HepG2 (cell line): ENCODE measurements at regions not wholly inside any gene's neighbourhood (a gene's known extent, or its start where the extent isn't known, plus 50 kb on each side); places are given as distances from the start of the nearest gene placed in this dataset.
A peak's percentile ranks its signal among the peaks of the same experiment; 100 is the strongest.

Source experiments
- AGO1 ChIP-seq: fragments of 200-400 bp; formaldehyde crosslinking; IDR thresholded peaks from 2 replicates; pipeline ENCODE4 v1.6.1; 2017; ENCODE audit warnings: mild to moderate bottlenecking, low read depth, low read length, moderate library complexity; ENCODE audit not compliant: poor library complexity, severe bottlenecking
- ATF1 ChIP-seq: IDR thresholded peaks from 2 replicates; pipeline ENCODE4 v1.6.1; 2016; ENCODE audit warnings: mild to moderate bottlenecking, control low read depth
- ATM ChIP-seq: fragments of 450-650 bp; IDR thresholded peaks from 2 replicates; pipeline ENCODE4 v1.7.1; 2017; ENCODE audit warnings: mild to moderate bottlenecking, borderline replicate concordance
- FOSL2 ChIP-seq: sonication (generic); formaldehyde crosslinking; IDR thresholded peaks from 2 replicates; pipeline ENCODE4 v1.4.0; 2020; ENCODE audit warnings: missing genetic modification reagents
- KDM4B ChIP-seq: sonication (generic); formaldehyde crosslinking; IDR thresholded peaks from 2 replicates; pipeline ENCODE4 v1.4.0; 2020; ENCODE audit warnings: missing genetic modification reagents
- KDM5B ChIP-seq: sonication (generic); formaldehyde crosslinking; IDR thresholded peaks from 2 replicates; pipeline ENCODE4 v1.4.0; 2020; ENCODE audit warnings: missing genetic modification reagents, mild to moderate bottlenecking, borderline replicate concordance
- MZF1 ChIP-seq: sonication (generic); formaldehyde crosslinking; IDR thresholded peaks from 2 replicates; pipeline ENCODE4 v1.8.1; 2023; ENCODE audit warnings: mild to moderate bottlenecking, missing genetic modification reagents, borderline replicate concordance
- NBN ChIP-seq: fragments of 450-650 bp; conservative IDR thresholded peaks from 2 replicates; pipeline ENCODE4 v1.6.1; 2017
- SP140L ChIP-seq: sonication (generic); formaldehyde crosslinking; IDR thresholded peaks from 2 replicates; pipeline ENCODE4 v1.4.0; 2020; ENCODE audit warnings: missing genetic modification reagents, borderline replicate concordance
- ZC3H4 ChIP-seq: sonication (generic); formaldehyde crosslinking; IDR thresholded peaks from 2 replicates; pipeline ENCODE4 v1.4.0; 2020; ENCODE audit warnings: missing genetic modification reagents, borderline replicate concordance
- ZNF619 ChIP-seq: sonication (generic); formaldehyde crosslinking; IDR thresholded peaks from 2 replicates; pipeline ENCODE4 v1.4.0; 2020; ENCODE audit warnings: mild to moderate bottlenecking, missing genetic modification reagents
- ZNF768 ChIP-seq: sonication (generic); formaldehyde crosslinking; IDR thresholded peaks from 2 replicates; pipeline ENCODE4 v1.4.0; 2020; ENCODE audit warnings: missing genetic modification reagents
- TF ChIP-seq, protein P1 (sequence below): sonication (generic); formaldehyde crosslinking; IDR thresholded peaks from 2 replicates; pipeline ENCODE4 v1.8.0; 2022; ENCODE audit warnings: missing genetic modification reagents, mild to moderate bottlenecking, borderline replicate concordance
- TF ChIP-seq, protein P2 (sequence below): sonication (generic); formaldehyde crosslinking; IDR thresholded peaks from 2 replicates; pipeline ENCODE4 v1.4.0; 2020; ENCODE audit warnings: missing genetic modification reagents
- TF ChIP-seq, protein P3 (sequence below): sonication (generic); formaldehyde crosslinking; conservative IDR thresholded peaks from 2 replicates; pipeline ENCODE4 v1.4.0; 2020; ENCODE audit warnings: missing genetic modification reagents
- TF ChIP-seq, protein P4 (sequence below): sonication (generic); formaldehyde crosslinking; IDR thresholded peaks from 2 replicates; pipeline ENCODE4 v1.4.0; 2020; ENCODE audit warnings: missing genetic modification reagents
- TF ChIP-seq, protein P5 (sequence below): sonication (generic); formaldehyde crosslinking; IDR thresholded peaks from 2 replicates; pipeline ENCODE4 v1.8.1; 2023; ENCODE audit warnings: mild to moderate bottlenecking, moderate library complexity, missing genetic modification reagents
- TF ChIP-seq, protein P6 (sequence below): sonication (generic); formaldehyde crosslinking; conservative IDR thresholded peaks from 2 replicates; pipeline ENCODE4 v1.4.0; 2020; ENCODE audit warnings: missing genetic modification reagents

DNA sequence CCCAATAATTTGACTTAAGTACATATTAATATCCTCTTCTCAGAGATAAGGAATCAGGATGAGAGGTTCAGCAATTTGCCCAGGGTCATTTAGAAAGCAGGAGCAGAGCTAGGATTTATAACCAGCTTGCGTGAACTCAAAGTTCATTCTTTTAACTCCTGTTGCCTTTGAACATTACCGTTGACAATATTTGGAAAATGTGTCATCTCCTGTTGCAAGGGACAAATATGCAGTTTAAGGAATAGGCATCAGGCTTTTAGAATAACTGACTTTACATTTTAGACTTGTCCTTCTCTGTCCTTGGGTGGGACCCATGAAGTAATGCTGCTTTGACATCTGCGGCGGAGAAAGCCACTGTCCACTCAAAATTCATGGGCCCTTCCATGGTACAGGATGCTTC is 252.2 kb upstream of the RGMA start (continued):
- TF ChIP-seq, protein P1, sequence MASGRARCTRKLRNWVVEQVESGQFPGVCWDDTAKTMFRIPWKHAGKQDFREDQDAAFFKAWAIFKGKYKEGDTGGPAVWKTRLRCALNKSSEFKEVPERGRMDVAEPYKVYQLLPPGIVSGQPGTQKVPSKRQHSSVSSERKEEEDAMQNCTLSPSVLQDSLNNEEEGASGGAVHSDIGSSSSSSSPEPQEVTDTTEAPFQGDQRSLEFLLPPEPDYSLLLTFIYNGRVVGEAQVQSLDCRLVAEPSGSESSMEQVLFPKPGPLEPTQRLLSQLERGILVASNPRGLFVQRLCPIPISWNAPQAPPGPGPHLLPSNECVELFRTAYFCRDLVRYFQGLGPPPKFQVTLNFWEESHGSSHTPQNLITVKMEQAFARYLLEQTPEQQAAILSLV (CRISPR knock-in tag): no peak
- TF ChIP-seq ATM: no peak
- TF ChIP-seq, protein P2, sequence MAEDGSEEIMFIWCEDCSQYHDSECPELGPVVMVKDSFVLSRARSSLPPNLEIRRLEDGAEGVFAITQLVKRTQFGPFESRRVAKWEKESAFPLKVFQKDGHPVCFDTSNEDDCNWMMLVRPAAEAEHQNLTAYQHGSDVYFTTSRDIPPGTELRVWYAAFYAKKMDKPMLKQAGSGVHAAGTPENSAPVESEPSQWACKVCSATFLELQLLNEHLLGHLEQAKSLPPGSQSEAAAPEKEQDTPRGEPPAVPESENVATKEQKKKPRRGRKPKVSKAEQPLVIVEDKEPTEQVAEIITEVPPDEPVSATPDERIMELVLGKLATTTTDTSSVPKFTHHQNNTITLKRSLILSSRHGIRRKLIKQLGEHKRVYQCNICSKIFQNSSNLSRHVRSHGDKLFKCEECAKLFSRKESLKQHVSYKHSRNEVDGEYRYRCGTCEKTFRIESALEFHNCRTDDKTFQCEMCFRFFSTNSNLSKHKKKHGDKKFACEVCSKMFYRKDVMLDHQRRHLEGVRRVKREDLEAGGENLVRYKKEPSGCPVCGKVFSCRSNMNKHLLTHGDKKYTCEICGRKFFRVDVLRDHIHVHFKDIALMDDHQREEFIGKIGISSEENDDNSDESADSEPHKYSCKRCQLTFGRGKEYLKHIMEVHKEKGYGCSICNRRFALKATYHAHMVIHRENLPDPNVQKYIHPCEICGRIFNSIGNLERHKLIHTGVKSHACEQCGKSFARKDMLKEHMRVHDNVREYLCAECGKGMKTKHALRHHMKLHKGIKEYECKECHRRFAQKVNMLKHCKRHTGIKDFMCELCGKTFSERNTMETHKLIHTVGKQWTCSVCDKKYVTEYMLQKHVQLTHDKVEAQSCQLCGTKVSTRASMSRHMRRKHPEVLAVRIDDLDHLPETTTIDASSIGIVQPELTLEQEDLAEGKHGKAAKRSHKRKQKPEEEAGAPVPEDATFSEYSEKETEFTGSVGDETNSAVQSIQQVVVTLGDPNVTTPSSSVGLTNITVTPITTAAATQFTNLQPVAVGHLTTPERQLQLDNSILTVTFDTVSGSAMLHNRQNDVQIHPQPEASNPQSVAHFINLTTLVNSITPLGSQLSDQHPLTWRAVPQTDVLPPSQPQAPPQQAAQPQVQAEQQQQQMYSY: no peak
- TF ChIP-seq ZNF619 (CRISPR knock-in tag): no peak
- no peak for TF ChIP-seq AGO1
- TF ChIP-seq MZF1 (CRISPR knock-in tag): no peak
- TF ChIP-seq FOSL2: peak; percentile 97
- TF ChIP-seq, protein P3, sequence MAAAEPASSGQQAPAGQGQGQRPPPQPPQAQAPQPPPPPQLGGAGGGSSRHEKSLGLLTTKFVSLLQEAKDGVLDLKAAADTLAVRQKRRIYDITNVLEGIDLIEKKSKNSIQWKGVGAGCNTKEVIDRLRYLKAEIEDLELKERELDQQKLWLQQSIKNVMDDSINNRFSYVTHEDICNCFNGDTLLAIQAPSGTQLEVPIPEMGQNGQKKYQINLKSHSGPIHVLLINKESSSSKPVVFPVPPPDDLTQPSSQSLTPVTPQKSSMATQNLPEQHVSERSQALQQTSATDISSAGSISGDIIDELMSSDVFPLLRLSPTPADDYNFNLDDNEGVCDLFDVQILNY (CRISPR knock-in tag): no peak
- TF ChIP-seq NBN: no peak
- TF ChIP-seq, protein P4, sequence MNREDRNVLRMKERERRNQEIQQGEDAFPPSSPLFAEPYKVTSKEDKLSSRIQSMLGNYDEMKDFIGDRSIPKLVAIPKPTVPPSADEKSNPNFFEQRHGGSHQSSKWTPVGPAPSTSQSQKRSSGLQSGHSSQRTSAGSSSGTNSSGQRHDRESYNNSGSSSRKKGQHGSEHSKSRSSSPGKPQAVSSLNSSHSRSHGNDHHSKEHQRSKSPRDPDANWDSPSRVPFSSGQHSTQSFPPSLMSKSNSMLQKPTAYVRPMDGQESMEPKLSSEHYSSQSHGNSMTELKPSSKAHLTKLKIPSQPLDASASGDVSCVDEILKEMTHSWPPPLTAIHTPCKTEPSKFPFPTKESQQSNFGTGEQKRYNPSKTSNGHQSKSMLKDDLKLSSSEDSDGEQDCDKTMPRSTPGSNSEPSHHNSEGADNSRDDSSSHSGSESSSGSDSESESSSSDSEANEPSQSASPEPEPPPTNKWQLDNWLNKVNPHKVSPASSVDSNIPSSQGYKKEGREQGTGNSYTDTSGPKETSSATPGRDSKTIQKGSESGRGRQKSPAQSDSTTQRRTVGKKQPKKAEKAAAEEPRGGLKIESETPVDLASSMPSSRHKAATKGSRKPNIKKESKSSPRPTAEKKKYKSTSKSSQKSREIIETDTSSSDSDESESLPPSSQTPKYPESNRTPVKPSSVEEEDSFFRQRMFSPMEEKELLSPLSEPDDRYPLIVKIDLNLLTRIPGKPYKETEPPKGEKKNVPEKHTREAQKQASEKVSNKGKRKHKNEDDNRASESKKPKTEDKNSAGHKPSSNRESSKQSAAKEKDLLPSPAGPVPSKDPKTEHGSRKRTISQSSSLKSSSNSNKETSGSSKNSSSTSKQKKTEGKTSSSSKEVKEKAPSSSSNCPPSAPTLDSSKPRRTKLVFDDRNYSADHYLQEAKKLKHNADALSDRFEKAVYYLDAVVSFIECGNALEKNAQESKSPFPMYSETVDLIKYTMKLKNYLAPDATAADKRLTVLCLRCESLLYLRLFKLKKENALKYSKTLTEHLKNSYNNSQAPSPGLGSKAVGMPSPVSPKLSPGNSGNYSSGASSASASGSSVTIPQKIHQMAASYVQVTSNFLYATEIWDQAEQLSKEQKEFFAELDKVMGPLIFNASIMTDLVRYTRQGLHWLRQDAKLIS (CRISPR knock-in tag): no peak
- TF ChIP-seq, protein P5, sequence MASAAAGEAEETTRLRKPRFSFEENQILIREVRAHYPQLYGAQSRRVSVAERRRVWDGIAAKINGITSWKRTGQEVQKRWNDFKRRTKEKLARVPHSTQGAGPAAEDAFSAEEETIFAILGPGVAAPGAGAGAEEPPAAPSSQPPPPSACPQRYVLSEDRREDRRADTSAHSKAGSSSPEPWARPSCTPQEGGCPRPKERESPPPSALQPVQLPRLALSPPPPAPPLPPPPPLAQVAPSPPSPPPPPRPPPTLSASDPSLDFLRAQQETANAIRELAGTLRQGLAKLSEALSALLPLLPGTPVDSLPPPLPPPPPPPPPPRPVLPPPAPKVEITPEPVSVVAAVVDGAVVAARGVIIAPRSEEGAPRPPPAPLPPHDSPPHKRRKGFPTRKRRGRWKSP (CRISPR knock-in tag): no peak
- peak; percentile 53; the same call in 1 of the 2 replicates for TF ChIP-seq ATF1 (CRISPR knock-in tag)
- TF ChIP-seq SP140L (CRISPR knock-in tag): 0 out of 2 replicates have a peak, but pooled peaks have one; percentile 85
- no peak for TF ChIP-seq KDM4B (CRISPR knock-in tag)
- no peak for TF ChIP-seq KDM5B (CRISPR knock-in tag)
- TF ChIP-seq ZC3H4: no peak
- no peak for TF ChIP-seq ZNF768 (CRISPR knock-in tag)
- TF ChIP-seq, protein P6, sequence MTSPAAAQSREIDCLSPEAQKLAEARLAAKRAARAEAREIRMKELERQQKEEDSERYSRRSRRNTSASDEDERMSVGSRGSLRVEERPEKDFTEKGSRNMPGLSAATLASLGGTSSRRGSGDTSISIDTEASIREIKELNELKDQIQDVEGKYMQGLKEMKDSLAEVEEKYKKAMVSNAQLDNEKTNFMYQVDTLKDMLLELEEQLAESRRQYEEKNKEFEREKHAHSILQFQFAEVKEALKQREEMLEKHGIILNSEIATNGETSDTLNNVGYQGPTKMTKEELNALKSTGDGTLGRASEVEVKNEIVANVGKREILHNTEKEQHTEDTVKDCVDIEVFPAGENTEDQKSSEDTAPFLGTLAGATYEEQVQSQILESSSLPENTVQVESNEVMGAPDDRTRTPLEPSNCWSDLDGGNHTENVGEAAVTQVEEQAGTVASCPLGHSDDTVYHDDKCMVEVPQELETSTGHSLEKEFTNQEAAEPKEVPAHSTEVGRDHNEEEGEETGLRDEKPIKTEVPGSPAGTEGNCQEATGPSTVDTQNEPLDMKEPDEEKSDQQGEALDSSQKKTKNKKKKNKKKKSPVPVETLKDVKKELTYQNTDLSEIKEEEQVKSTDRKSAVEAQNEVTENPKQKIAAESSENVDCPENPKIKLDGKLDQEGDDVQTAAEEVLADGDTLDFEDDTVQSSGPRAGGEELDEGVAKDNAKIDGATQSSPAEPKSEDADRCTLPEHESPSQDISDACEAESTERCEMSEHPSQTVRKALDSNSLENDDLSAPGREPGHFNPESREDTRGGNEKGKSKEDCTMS (CRISPR knock-in tag): no peak
